Heart left ventricle (tissue), 13 donors: ENCODE measurements at regions not wholly inside any gene's neighbourhood (a gene's known extent, or its start where the extent isn't known, plus 50 kb on each side); places are given as distances from the start of the nearest gene placed in this dataset.

Experiments used
- POLR2A ChIP-seq, 2 donors: fragments of 450-650 bp; IDR thresholded peaks; one replicate each; pipeline ENCODE4 v1.6.1; 2017; ENCODE audit warnings: antibody characterized with exemption in 2 of 2, mild to moderate bottlenecking in 2 of 2, moderate library complexity in 2 of 2
- TF ChIP-seq, protein P1 (sequence below), 12 donors: fragments of 200-600 bp; sonication (generic) in 4 of 12; IDR thresholded peaks; one replicate each; pipeline versions ENCODE4 v1.5.0 to v1.8.0; 2018 to 2022; ENCODE audit warnings: antibody characterized with exemption in 12 of 12, mild to moderate bottlenecking in 5 of 12
- donor health status: ischemic (EF 13 %, LVEDD 7.1; RV severe dilation, severe dysfunction).
- donor health status: DM: no; HTN: yes; CAD: no.
- donor health status: DM: no; HTN: no; CAD: no.
- donor health status: ischemic (EF 25% LVEDD 6.9; RV normal size, moderate dysfunction).
- donor health status: ischemic (EF 25% LVEDD 5.7; RV mildly dilated, moderate dysfunction).
- donor health status: ischemic (EF 35%, LVEDD 5.7; RV mildly dilated, moderate dysfunction).
- donor health status: nonischemic (EF 11% LVEDD 7.7; RV severe dilation, severe dysfunction).
- donor health status: DM: yes; HTN: yes; CAD: no.
- donor health status: PGD.
- donor health status: ischemic (EF 29% LVEDD 5.4; RV normal size, mild dysfunction).
- donor health status: nonischemic (EF 23%, LVEDD 6.1; RV moderate dilation, normal function).

DNA sequence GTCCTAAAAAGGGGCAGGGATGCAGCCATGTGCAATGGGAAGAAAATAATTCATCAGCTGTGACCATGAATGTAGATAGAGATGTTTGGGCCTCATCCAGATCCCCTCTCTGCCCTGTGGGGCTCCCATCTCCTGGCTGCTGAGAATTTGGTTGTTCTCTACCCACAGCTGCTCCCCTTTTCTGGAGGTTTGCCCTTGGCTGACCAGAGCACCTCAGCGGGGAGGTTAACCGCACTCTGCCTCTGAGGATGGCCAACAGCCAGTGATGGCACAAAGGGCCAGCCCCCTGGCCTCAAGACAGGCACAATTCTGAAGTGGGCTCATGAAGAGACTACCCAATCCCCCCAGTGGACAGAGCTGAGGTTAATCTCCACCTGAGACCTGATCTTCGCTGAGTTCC is 61.5 kb upstream of the SERP2 start:
- TF ChIP-seq, protein P1, sequence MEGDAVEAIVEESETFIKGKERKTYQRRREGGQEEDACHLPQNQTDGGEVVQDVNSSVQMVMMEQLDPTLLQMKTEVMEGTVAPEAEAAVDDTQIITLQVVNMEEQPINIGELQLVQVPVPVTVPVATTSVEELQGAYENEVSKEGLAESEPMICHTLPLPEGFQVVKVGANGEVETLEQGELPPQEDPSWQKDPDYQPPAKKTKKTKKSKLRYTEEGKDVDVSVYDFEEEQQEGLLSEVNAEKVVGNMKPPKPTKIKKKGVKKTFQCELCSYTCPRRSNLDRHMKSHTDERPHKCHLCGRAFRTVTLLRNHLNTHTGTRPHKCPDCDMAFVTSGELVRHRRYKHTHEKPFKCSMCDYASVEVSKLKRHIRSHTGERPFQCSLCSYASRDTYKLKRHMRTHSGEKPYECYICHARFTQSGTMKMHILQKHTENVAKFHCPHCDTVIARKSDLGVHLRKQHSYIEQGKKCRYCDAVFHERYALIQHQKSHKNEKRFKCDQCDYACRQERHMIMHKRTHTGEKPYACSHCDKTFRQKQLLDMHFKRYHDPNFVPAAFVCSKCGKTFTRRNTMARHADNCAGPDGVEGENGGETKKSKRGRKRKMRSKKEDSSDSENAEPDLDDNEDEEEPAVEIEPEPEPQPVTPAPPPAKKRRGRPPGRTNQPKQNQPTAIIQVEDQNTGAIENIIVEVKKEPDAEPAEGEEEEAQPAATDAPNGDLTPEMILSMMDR (IDR thresholded peaks at IDR 0.05): no peak
- TF ChIP-seq POLR2A (IDR thresholded peaks at IDR 0.05): no peak
